DLD1 (cell line): ENCODE measurements at regions not wholly inside any gene's neighbourhood (a gene's known extent, or its start where the extent isn't known, plus 50 kb on each side); places are given as distances from the start of the nearest gene placed in this dataset.

ENCODE experiments used
- in situ Hi-C: cut with HindIII; loops from 2 replicates; pipeline ENCODE4 v1.10.0; 2017; ENCODE audit warnings: low sequenced_read_pairs

DNA sequence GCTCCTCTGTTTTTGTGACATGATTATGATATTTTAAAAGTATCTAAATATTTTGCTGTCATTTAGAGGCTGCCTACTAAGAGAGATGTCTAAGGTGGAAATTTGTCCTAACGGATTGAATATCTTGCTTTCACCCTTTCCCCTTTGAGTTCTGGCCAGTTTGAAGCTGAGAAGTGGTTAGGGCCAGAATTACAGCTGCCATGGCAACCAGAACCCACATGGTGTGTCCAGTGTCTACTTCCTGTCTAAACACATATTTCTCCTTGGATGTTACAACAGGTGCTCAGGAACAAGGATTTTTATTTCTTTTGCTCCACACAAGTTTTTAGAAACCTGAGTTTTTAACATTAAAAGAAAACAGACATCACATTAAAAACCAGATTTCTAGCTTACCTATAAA lies 335.1 kb upstream of the OR4E1 start:
- in situ Hi-C loops: no loop called here

DNA sequence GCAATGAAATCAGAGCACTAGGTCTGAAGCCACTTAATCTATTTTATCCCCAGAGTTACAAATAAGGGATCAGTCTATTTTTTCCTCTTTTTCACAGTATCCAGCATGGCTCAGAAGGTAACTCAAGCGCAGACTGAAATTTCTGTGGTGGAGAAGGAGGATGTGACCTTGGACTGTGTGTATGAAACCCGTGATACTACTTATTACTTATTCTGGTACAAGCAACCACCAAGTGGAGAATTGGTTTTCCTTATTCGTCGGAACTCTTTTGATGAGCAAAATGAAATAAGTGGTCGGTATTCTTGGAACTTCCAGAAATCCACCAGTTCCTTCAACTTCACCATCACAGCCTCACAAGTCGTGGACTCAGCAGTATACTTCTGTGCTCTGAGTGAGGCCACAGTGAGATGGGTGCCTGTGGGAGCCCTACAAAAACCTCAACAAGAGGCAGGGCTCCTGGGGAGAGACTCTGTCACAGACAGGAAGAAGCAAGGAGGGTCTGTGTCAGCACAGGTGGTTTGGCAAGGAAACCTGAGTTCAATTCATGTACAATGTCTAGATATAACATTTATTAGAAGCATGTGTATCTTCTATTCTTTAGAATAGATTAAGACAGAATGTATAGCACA lies 334.3 kb upstream of the OR4E1 start:
- in situ Hi-C loops: no loop called here

DNA sequence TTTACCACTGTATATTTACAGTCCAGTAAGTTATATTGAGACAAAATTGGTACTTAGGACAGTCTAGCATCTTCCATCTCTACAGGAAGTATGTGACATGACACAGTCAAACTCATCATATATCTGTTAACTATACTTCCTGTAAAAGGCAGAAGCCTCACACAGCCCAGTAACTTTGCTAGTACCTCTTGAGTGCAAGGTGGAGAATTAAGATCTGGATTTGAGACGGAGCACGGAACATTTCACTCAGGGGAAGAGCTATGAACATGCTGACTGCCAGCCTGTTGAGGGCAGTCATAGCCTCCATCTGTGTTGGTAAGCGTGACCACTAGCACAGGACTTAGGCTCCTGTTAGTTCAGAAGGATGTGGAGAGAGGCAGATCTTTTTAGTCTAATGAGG lies 333.7 kb upstream of the OR4E1 start:
- in situ Hi-C loops: no loop called here

DNA sequence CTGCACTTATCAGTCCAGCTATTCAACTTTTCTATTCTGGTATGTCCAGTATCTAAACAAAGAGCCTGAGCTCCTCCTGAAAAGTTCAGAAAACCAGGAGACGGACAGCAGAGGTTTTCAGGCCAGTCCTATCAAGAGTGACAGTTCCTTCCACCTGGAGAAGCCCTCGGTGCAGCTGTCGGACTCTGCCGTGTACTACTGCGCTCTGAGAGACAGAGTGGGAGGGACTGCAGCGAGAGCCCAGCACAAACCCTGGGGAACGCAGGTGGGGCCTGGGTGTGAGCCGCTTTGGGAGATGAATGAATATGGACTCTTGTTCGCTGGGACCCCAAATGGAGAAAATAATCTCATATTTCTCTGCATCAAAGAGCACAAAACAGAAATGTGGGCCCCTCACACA lies 329.8 kb upstream of the OR4E1 start:
- in situ Hi-C loops: no loop called here

DNA sequence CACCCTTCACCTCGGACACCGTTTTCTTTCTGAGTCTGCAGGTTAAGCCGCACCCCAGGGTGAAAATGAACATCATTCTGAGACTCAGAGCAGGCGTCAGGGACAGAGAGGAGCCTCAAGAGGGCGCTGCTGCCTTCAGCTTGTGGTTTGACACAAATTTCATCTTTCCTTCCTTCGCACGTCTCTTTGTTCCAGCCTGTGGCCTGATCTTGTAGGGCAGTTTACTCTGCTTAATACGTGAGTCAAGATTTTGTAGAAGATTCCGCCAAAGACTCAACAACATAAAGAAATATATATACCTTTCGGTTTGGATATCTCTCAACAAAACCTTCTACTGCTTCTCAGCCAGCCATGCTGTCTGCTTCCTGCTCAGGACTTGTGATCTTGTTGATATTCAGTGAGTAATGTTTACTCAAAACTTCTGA lies 329.3 kb upstream of the OR4E1 start:
- in situ Hi-C loops: no loop called here

DNA sequence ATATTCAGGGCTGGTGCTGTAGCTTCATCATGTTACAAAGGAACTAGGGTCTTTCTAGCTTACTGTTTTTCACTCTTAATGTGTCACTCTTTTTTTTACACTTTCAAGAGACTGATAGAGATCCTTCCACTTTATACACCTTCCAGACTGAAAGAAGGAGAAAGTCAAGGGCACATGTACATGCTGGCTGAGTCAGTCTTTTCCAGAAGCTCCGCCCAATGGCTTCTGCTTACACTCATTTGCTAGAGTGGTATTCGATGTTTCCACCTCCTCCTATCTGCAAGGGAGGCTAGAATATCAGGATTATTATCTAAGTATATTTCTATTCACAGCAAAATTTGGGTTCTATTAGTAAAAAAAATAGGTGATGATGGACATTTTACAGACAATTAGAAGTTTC lies 325.8 kb upstream of the OR4E1 start:
- in situ Hi-C loops: no loop called here

DNA sequence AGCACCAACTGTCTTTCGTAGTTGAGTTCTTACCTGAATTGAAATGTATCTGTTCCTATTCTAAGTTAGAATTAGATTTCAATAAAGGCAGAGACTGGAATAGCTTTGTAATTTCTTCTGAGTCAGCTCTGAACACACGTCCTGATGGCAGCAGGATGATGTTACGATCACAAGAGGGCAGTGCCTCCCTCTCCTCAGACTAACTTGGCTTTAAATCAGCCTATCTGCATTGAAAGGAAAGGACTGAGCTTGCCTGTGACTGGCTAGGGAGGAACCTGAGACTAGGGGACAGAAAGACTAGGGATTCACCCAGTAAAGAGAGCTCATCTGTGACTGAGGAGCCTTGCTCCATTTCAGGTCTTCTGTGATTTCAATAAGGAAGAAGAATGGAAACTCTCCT lies 323.7 kb upstream of the OR4E1 start:
- in situ Hi-C loops: no loop called here

DNA sequence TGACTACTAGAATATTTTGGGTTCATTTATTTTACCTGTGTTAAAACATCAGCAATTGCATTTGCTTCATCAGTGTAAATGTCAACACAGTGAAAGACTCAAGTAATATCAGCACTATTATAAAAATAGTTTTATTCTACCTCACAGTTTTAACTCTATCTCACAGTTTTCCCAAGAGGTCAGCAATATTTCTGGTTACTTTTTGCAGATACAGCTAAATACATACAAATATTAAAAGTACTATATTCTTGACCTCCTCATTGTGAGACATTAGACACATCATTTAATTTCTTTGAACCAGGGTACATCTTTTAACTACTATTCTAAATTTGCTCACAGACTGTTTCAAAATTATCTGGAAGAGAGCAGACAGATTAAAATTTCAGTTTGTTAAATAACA lies 321.7 kb upstream of the OR4E1 start:
- in situ Hi-C loops: no loop called here

DNA sequence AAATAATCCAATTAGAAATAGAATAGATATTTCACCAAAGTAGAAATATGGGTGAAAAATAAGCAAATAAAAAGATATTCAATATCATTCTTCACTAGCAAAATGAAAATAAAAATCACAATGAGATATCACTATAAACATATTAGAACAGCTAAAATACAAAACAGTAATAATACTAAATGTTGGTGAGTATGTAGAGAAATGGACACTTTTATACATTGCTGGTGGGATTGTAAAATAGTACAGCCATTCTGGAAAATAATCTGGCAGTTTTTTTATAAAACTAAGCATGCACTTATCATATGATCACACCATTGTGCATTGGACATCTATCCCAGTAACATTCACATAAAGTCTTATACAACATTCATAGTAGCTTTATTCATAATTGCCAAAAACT lies 320.2 kb upstream of the OR4E1 start:
- in situ Hi-C loops: no loop called here

DNA sequence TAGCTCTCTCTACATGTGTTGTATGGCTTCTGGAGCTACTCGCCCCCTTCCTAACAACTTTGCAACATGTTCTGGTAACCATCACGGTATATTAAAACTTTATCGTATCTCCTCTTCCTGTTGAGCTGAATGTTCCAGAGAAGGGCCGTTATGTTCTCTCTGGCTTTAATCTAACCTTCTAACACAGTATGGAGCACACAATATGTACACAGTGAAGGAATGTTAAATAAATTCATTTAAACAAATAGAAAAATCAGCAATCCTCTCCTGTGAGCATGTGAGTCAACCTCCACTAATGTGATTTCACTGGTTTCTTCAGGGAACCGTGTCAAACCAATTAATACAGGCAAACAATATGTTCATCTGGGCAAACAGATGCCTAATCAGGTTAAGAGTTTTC lies 319.5 kb upstream of the OR4E1 start:
- in situ Hi-C loops: no loop called here

DNA sequence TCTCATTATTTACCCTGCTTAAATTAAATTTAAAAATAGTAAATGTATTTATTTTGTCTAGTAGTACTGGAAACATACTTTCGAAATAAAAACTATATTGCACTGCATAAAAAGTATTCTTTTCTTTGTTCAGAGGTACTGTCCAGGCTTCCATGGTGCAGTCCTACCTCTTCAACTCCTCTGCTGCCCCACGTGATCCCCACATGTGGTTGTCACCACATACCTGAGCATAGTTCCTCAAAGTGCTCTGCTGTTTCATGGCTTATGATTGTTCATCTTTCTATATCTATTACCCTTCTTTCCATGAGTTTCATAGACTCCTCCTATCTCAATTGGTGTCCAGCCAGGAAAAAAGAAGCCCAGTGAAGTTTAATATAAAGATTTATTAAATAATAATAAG lies 317.5 kb upstream of the OR4E1 start:
- in situ Hi-C loops: no loop called here

DNA sequence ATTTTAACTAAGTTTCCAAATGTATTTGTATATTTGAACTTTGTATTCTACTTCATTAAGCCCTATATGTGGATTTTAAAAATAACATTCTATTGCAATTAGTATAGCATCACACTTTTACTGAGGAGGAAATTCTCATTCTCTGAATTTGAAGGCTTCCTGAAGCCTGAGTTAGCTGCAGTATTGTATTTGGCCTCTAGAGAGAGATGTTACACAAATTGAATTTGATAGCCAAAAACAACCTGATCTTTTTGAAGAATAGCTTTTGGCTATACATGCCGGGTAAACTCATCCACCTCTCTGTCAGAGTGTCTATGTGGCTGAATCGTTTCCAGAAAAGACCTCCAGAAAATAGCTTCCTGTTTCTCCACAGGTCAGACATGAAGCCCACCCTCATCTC lies 316.5 kb upstream of the OR4E1 start:
- in situ Hi-C loops: no loop called here

DNA sequence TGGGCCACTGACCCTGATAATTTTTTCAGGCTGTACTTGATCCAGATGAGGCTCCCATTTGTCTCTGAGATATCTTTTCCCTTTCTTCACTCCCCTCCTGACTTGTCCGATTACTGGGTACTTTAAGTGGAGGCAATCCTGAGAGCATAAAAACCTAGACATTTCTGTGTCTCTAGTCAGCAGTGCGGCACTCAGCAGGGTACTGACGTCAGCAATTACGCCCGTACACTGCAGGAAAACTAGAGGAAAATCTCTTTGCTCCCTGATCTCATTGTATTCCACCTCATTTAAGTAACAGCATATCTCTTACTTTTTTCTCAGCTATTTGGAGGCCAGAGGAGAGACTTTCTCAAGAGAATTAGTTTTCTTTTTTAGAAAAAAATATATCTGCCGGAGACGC lies 315.5 kb upstream of the OR4E1 start:
- in situ Hi-C loops: no loop called here

DNA sequence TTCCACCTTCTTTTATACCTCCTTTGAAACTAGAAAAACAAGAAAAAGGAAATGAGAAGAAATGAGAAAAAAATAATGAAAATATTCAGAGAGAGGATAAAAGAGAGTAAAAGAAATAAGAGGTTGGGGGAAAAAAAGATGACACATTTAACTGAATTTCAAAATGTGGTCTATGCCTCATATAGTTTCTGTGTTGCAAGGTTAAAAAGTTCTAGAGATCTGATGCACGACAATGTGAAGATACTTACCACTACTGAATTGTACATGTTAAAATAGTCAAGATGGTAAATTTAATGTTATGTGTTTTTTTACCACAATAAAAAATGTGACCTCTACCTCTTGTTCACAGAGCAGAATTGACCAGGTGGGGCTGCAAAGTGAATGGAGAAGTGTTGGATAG lies 314.8 kb upstream of the OR4E1 start:
- in situ Hi-C loops: no loop called here

DNA sequence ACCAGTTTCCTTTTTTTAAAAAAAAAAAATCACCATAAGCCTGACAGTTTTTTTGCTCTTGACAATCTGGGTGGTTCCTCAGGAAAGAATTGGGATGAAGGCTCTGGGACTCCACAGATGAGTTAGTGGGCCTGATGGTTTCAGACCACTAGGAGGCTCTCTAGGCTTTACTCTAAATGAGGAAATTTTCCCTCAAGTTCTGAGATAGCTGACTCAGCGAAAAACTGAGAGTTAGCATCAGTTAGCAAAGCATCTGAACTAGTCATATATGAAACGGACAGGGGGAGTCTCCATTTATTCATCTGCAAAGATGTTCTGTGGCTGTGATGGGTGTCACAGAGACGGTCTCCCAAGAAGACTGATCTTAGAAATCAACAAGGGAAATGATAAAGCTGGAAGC lies 314.3 kb upstream of the OR4E1 start:
- in situ Hi-C loops: no loop called here

DNA sequence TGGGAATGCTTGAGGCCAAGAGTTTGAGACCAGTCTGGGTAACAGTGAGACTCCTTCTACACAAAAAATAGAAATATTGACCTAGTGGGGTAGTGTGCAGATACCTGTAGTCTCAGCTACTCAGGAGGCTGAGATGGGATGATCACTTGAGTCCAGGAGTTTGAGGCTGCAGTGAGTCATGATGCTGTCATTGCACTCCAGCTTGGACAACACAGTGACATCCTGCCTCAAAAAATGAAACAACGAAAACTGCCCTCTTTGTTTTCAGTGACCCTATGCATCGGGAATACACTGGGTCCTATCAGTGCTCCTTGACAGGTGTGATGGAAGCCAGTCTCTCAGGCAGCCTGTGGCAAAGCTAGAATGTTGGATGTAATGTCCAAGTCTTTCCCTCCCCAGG lies 311.5 kb upstream of the OR4E1 start:
- in situ Hi-C loops: no loop called here

DNA sequence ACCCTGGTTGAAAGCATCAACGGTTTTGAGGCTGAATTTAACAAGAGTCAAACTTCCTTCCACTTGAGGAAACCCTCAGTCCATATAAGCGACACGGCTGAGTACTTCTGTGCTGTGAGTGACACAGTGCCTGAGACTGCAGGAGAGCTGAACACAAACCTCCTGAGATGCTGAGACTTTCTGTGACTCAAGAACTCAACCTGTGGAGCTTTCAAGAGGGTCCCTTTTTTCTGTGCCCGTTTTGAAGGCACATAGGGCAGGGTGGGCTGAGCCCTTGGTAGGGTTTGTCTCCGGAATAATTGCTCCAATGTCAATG lies 305.3 kb upstream of the OR4E1 start:
- in situ Hi-C loops: no loop called here

DNA sequence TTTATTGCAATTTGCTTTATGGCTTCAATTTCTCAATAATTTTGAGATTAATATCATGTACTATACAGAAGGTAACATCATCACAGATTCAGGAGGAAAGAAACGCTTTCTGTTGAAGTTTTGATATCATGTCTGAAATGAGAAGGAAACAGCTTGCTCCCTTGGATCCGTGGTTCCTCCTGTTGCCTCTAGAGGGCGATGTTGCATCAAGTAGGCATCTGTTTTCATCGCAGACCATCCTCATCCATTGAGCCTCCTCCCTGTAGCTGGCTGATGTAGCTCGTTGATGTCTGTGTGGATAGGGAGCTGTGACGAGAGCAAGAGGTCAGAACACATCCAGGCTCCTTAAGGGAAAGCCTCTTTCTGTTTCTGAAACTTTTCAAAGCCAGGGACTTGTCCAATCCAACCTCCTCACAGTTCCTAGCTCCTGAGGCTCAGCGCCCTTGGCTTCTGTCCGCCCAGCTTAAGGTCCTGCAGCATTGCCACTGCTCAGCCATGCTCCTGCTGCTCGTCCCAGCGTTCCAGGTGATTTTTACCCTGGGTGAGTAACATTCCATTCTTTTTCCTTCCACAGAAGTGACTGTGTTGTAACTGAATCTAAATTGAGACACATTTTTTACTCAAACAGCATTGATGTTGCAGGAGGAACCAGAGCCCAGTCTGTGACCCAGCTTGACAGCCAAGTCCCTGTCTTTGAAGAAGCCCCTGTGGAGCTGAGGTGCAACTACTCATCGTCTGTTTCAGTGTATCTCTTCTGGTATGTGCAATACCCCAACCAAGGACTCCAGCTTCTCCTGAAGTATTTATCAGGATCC lies 304.8 kb upstream of the OR4E1 start:
- in situ Hi-C loops: no loop called here

DNA sequence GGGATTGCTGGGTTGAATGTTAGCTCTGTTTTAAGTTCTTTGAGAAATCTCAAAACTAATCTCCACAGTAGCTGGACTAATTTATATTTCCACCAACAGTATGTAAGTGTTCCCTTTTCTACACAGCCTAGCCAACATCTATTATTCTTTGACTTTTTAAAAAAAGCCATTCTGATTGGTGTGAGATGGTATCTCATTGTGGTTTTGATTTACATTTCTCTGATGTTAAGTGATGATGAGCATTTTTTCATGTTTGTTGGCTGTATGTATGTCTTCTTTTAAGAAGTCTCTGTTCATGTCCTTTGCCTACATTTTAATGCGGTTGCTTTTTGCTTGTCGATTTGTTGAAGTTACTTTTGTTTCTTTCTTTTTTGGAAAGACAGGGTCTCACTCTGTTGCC lies 301.1 kb upstream of the OR4E1 start:
- in situ Hi-C loops: no loop called here

DNA sequence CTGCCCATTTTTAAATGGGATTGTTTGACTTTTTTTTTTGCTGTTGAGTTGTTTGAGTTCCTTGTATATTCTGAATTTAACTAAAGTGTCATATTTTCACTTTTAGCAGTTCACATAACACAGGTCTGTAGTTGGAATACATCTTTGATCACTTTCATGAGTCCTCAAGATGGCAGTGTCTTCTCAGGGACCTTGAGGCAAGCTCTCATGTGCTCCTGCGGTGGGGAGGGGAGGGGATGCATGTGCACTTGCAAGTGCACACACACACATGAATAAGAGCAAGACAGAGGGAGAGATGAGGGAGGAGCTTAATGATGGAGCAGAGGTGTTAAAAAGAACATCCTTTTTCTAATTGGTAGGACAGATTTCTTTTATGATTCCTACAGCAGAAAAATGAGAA lies 291.4 kb upstream of the OR4E1 start:
- in situ Hi-C loops: no loop called here

DNA sequence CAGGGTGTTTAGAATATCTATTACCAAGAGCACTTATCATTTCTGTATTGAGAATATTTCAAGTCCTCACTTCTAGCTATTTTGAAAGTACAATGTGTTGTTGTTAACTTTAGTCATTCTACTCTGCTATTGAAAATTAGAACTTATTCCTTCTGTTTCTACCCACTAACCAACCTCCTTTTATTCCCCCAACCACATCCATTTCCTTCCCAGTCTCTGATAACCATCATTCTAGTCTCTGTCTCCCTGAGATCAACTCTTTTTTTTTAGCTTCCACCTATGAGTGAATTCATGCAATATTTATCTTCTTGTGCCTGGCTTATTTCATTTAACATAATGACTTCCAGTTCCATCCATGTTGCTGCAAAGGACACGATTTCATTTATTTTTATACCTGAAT lies 290.6 kb upstream of the OR4E1 start:
- in situ Hi-C loops: no loop called here

DNA sequence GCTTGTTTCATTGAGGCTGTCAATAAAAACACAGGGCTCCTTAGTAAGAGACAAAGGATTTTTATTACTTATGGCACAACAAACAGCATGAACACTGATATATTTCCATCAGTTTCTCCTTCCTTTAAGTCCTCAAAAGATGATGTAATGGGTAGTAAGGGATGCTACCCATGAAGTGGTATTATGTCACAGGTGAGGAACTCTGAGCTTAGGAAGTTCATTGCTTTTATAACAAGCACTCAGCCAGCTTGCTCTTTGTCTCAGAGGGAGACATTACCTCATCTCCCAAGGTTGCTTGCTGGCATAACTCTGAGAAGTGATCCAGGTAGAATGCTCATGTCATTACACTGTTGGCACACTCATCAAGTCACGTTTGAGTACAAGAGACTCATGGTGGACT lies 287.0 kb upstream of the OR4E1 start:
- in situ Hi-C loops: no loop called here

DNA sequence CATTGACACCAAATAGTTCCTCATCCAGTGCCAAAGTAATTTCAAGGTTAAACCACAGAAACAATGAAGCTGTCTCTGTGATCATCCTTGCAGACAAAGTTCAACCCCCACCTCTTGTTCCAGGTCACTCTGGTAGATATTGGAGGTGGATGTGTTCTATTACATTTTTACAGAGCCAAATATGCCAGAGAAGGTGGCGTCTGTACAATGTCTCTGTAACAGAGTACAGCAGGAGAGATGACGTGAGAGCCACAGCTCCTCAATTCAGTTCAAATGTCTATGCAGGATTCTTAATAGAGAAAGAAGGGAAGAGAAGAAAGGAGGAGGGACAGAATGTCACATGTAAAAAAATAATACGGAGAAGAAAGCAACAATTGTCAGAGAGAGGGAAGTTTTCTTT lies 268.3 kb upstream of the OR4E1 start:
- in situ Hi-C loops: no loop called here
